C4-2B (cell line): ENCODE measurements at regions not wholly inside any gene's neighbourhood (a gene's known extent, or its start where the extent isn't known, plus 50 kb on each side); places are given as distances from the start of the nearest gene placed in this dataset.
"Not testable (repeated sequence)": the region's sequence is repeated elsewhere in the genome, so short reads cannot be mapped to it uniquely, and the experiment has no call there.

ENCODE experiments used
- H3K27ac ChIP-seq: fragments of 450-650 bp; 2 replicates; pipeline ENCODE4 v1.5.1; 2017
- CTCF ChIP-seq: fragments of 450-650 bp; conservative IDR thresholded peaks from 2 replicates; pipeline ENCODE4 v1.5.1; 2017; ENCODE audit warnings: mild to moderate bottlenecking
- ZFX ChIP-seq: fragments of 450-650 bp; IDR thresholded peaks from 2 replicates; pipeline ENCODE4 v1.6.1; 2017

- TF ChIP-seq ZFX (no peak), CTCF (no peak)
- no peak overlapping the region for H3K27ac ChIP-seq
These were observed 214.8 kb upstream of the HNRNPA3 start for GRCh38 chr2:176997792-176998169.

- TF ChIP-seq ZFX (no peak), CTCF (no peak)
- H3K27ac ChIP-seq = no peak overlapping the region
These were observed 213.3 kb upstream of the HNRNPA3 start for GRCh38 chr2:176999301-176999700.

- no peak overlapping the region for H3K27ac ChIP-seq
- no peak for TF ChIP-seq CTCF
- no peak for TF ChIP-seq ZFX
These were observed 212.4 kb upstream of the HNRNPA3 start for GRCh38 chr2:177000061-177000714.

GRCh38 chr2:177000715-177001072, 211.9 kb upstream of the HNRNPA3 start:
- TF ChIP-seq ZFX = no peak
- H3K27ac ChIP-seq = no peak overlapping the region

- TF ChIP-seq CTCF (no peak), ZFX (no peak)
These were observed 211.3 kb upstream of the HNRNPA3 start for GRCh38 chr2:177001334-177001733.

GRCh38 chr2:177002983-177003382, 209.6 kb upstream of the HNRNPA3 start:
- no peak overlapping the region for H3K27ac ChIP-seq
- TF ChIP-seq CTCF (no peak), ZFX (no peak)

More at GRCh38 chr2:177001334-177001733, 211.3 kb upstream of the HNRNPA3 start:
- H3K27ac ChIP-seq = no peak overlapping the region

- not testable (repeated sequence) for H3K27ac ChIP-seq
These were observed 204.9 kb upstream of the HNRNPA3 start for GRCh38 chr2:177007726-177008125.

GRCh38 chr2:177008662-177009061, 203.9 kb upstream of the HNRNPA3 start:
- H3K27ac ChIP-seq = not testable (repeated sequence)

GRCh38 chr2:177010146-177010545, 202.4 kb upstream of the HNRNPA3 start:
- no peak overlapping the region for H3K27ac ChIP-seq

More at GRCh38 chr2:177010146-177010545, 202.4 kb upstream of the HNRNPA3 start:
- TF ChIP-seq CTCF = no peak
- TF ChIP-seq ZFX = no peak
